GM23338 (cell line): ENCODE measurements at regions not wholly inside any gene's neighbourhood (a gene's known extent, or its start where the extent isn't known, plus 50 kb on each side); places are given as distances from the start of the nearest gene placed in this dataset.

Experiments used
- CREB1 ChIP-seq: fragments of 250-450 bp; sonication (Bioruptor Pico); IDR thresholded peaks from 2 replicates; pipeline ENCODE4 v1.5.0; 2020; ENCODE audit warnings: low read depth, mild to moderate bottlenecking, moderate library complexity
- CTCF ChIP-seq, 2 experiments: fragments of 200-600 bp in 1 of 2; sonication (generic) in 1 of 2; conservative IDR thresholded peaks; 2 replicates each; pipeline versions ENCODE4 v1.5.1 to v1.6.1; 2016 to 2017; ENCODE audit warnings: antibody characterized with exemption in 2 of 2, low read depth in 2 of 2, mild to moderate bottlenecking in 2 of 2, moderate library complexity in 1 of 2
- EZH2 ChIP-seq: fragments of 200-600 bp; sonication (generic); IDR thresholded peaks from one replicate; pipeline ENCODE4 v1.8.0; 2017; ENCODE audit warnings: antibody characterized with exemption, mild to moderate bottlenecking, low read depth; ENCODE audit not compliant: unreplicated experiment
- EZH2phosphoT487 ChIP-seq: fragments of 200-600 bp; sonication (generic); IDR thresholded peaks from one replicate; pipeline ENCODE4 v1.8.1; 2018; ENCODE audit warnings: antibody characterized with exemption; ENCODE audit not compliant: unreplicated experiment
- JUNB ChIP-seq: IDR thresholded peaks from one replicate; pipeline ENCODE4 v1.6.1; 2016; ENCODE audit warnings: antibody characterized with exemption; ENCODE audit not compliant: unreplicated experiment
- POLR2AphosphoS5 ChIP-seq: IDR thresholded peaks from 2 replicates; pipeline ENCODE4 v1.6.1; 2016; ENCODE audit warnings: antibody characterized with exemption, low read depth
- ZNF114 ChIP-seq: fragments of 250-450 bp; sonication (Bioruptor Pico); IDR thresholded peaks from 2 replicates; pipeline ENCODE4 v1.5.0; 2020; ENCODE audit warnings: mild to moderate bottlenecking, moderate library complexity
- TF ChIP-seq, protein P1 (sequence below): IDR thresholded peaks from one replicate; pipeline ENCODE4 v1.6.1; 2018; ENCODE audit warnings: antibody characterized with exemption; ENCODE audit not compliant: unreplicated experiment

DNA sequence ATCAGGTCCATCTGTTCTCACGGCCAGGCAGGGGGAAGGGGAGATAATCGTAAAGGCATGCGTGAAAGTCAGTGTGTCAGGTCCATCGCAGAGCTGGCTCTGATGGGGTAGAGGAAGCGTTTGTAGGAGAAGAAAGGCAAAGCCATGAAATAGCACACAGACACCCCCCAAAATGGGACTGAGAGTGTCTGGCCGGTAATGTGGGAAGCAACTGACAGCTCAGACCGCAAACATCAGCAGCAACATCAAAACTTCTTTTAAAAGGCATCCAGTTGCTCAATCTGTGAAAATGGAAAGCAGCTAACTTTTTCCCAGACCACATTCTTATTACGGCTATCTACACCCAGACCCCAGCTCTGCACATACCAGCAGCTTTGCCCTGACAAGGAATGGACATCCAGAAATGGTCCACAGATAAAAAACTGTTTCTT lies 232.6 kb downstream of the EN1 start:
- TF ChIP-seq CTCF (conservative IDR thresholded peaks at IDR 0.05; ENCODE audit: low read depth in 2 of 2), result no peak
- TF ChIP-seq ZNF114 (CRISPR knock-in tag), result no peak
- TF ChIP-seq POLR2AphosphoS5, result no peak
- TF ChIP-seq EZH2phosphoT487, result no peak
- TF ChIP-seq, protein P1, sequence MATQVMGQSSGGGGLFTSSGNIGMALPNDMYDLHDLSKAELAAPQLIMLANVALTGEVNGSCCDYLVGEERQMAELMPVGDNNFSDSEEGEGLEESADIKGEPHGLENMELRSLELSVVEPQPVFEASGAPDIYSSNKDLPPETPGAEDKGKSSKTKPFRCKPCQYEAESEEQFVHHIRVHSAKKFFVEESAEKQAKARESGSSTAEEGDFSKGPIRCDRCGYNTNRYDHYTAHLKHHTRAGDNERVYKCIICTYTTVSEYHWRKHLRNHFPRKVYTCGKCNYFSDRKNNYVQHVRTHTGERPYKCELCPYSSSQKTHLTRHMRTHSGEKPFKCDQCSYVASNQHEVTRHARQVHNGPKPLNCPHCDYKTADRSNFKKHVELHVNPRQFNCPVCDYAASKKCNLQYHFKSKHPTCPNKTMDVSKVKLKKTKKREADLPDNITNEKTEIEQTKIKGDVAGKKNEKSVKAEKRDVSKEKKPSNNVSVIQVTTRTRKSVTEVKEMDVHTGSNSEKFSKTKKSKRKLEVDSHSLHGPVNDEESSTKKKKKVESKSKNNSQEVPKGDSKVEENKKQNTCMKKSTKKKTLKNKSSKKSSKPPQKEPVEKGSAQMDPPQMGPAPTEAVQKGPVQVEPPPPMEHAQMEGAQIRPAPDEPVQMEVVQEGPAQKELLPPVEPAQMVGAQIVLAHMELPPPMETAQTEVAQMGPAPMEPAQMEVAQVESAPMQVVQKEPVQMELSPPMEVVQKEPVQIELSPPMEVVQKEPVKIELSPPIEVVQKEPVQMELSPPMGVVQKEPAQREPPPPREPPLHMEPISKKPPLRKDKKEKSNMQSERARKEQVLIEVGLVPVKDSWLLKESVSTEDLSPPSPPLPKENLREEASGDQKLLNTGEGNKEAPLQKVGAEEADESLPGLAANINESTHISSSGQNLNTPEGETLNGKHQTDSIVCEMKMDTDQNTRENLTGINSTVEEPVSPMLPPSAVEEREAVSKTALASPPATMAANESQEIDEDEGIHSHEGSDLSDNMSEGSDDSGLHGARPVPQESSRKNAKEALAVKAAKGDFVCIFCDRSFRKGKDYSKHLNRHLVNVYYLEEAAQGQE, result no peak
- TF ChIP-seq CREB1 (CRISPR knock-in tag), result no peak
- TF ChIP-seq EZH2, result no peak
- no peak for TF ChIP-seq JUNB
